ENCODE measurements at regions not wholly inside any gene's neighbourhood (a gene's known extent, or its start where the extent isn't known, plus 50 kb on each side); places are given as distances from the start of the nearest gene placed in this dataset.

DNA sequence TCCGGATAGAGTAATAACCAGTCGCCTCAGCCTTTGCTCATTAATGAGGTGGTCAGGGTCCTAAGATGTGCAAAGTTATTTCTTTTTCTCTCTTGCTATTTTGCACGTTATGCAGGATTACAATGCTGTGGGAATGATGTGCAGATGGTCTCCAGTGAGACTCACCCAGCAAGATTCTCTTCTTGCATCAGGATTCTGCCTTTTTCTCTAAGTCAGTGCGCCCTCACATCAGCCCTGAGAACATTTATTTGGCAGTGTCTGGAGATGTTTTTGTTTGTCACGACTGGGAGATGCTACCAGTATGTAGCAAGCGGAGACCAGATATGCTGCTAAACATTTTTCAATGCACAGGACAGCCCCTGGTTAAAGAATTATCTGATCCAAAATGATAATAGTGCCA lies 280.3 kb upstream of the WWC1 start (continued):
- TF ChIP-seq ZNF720 (CRISPR knock-in tag; IDR thresholded peaks at IDR 0.05) (no peak), AHR (CRISPR knock-in tag; IDR thresholded peaks at IDR 0.05) (no peak), ZBTB7B (CRISPR knock-in tag; IDR thresholded peaks at IDR 0.05) (no peak), FOXA3 (CRISPR knock-in tag; IDR thresholded peaks at IDR 0.05) (no peak), RELA (CRISPR knock-in tag; IDR thresholded peaks at IDR 0.05) (no peak), TCF12 (IDR thresholded peaks at IDR 0.05) (no peak), TCF12 (CRISPR knock-in tag; IDR thresholded peaks at IDR 0.05) (no peak), ZFX (CRISPR knock-in tag; IDR thresholded peaks at IDR 0.05; ENCODE audit: low read depth) (no peak), DR1 (CRISPR knock-in tag; IDR thresholded peaks at IDR 0.05) (no peak), SRY (CRISPR knock-in tag; IDR thresholded peaks at IDR 0.05) (no peak)
- TF ChIP-seq, protein P1, sequence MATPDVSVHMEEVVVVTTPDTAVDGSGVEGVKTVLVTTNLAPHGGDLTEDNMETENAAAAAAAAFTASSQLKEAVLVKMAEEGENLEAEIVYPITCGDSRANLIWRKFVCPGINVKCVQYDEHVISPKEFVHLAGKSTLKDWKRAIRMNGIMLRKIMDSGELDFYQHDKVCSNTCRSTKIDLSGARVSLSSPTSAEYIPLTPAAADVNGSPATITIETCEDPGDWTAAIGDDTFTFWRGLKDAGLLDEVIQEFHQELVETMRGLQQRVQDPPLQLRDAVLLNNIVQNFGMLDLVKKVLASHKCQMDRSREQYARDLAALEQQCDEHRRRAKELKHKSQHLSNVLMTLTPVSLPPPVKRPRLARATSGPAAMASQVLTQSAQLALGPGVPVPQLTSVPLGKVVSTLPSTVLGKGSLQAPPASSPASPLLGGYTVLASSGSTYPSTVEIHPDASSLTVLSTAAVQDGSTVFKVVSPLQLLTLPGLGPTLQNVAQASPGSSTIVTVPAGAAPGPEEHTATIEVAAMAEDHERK (CRISPR knock-in tag; IDR thresholded peaks at IDR 0.05; ENCODE audit: low read depth): no peak

DNA sequence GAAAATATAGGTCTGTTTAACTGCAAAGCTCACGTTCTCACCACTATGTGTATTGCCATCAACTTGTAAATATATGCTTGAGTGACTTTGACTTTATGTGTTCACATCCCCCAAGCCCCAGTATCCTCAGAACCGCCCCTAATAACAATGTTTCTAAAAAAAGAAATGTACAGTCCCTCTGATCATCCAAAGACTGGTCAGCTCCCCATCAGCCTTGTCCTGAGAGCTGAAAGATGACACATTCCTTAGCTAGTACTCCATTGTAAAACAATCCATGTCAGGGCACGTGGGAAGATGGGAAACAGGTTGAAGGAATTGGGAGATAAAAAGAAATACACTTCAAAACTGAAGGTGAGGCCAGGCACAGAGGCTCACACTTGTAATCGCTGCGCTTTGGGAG lies 279.4 kb upstream of the WWC1 start:
- H3K36me3 ChIP-seq (replicated peaks in 1 of 2; ENCODE audit: control insufficient read depth in 1 of 2, insufficient read depth in 2 of 2, low read length in 2 of 2): no peaks in the 10 kb centered on the region
- no TSS peak for BruUV-seq (replicated peaks)
- ChIA-PET CTCF (ENCODE audit: low intra/inter-chr PET ratio, low total read pairs) (no interaction called here), POLR2A (no interaction called here)
- no peak for ATAC-seq
- TF ChIP-seq ZNF629 (CRISPR knock-in tag; conservative IDR thresholded peaks at IDR 0.05) (no peak), ZNF460 (CRISPR knock-in tag; IDR thresholded peaks at IDR 0.05; ENCODE audit: borderline replicate concordance) (no peak), FOXA1 (IDR thresholded peaks at IDR 0.05) (no peak), FOXA1 (CRISPR knock-in tag; IDR thresholded peaks at IDR 0.05) (no peak)
- TF ChIP-seq, protein P2, sequence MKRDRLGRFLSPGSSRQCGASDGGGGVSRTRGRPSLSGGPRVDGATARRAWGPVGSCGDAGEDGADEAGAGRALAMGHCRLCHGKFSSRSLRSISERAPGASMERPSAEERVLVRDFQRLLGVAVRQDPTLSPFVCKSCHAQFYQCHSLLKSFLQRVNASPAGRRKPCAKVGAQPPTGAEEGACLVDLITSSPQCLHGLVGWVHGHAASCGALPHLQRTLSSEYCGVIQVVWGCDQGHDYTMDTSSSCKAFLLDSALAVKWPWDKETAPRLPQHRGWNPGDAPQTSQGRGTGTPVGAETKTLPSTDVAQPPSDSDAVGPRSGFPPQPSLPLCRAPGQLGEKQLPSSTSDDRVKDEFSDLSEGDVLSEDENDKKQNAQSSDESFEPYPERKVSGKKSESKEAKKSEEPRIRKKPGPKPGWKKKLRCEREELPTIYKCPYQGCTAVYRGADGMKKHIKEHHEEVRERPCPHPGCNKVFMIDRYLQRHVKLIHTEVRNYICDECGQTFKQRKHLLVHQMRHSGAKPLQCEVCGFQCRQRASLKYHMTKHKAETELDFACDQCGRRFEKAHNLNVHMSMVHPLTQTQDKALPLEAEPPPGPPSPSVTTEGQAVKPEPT (CRISPR knock-in tag; IDR thresholded peaks at IDR 0.05; ENCODE audit: low read depth): no peak
- no peak for DNase-seq (ENCODE audit: low spot score)
- no peak for FAIRE-seq
- H3K9me3 ChIP-seq (ENCODE audit: low read length): no peaks in the 10 kb centered on the region
- H3K9ac ChIP-seq (ENCODE audit: insufficient read depth, low read depth, low read length): no peak overlapping the region
- H3K27ac ChIP-seq (ENCODE audit: extremely low read length, insufficient read depth, low read length): no peak overlapping the region
- no peak overlapping the region for H3K4me2 ChIP-seq (ENCODE audit: low read depth, low read length)
- intact Hi-C loops (cut with micrococcal nuclease; ENCODE audit: unreplicated experiment) (no loop called here), in situ Hi-C loops (cut with HindIII; ENCODE audit: extremely low pct_ligation_motif_present, low pct_unique_long_range_greater_than_20kb) (no loop called here)
- H3K4me1 ChIP-seq (ENCODE audit: insufficient read depth, low read length): no peaks in the 10 kb centered on the region
- peaks cover 0 to 3% of the 10 kb centered on the region in 2 experiments; a peak in 1 of 5 replicates for H3K27me3 ChIP-seq (ENCODE audit: control insufficient read depth in 1 of 2, insufficient read depth in 2 of 2, low read length in 2 of 2)
- H2AFZ ChIP-seq (ENCODE audit: low read length): no peak overlapping the region
- no peak overlapping the region for H3K4me3 ChIP-seq (replicated peaks in 1 of 3; ENCODE audit: insufficient read depth in 1 of 3, low read depth in 2 of 3, low read length in 3 of 3)
- no peaks in the 10 kb centered on the region for H3K79me2 ChIP-seq (ENCODE audit: insufficient read depth, low read length)
- WGBS (ENCODE audit: low lambda C conversion rate): 33% methylated on average over 5 of the region's 5 CpGs
- no peaks in the 10 kb centered on the region for H4K20me1 ChIP-seq (ENCODE audit: insufficient read depth, low read length)
